EH (cell line): ENCODE measurements at regions not wholly inside any gene's neighbourhood (a gene's known extent, or its start where the extent isn't known, plus 50 kb on each side); places are given as distances from the start of the nearest gene placed in this dataset.
"Not testable (repeated sequence)": the region's sequence is repeated elsewhere in the genome, so short reads cannot be mapped to it uniquely, and the experiment has no call there.

Source experiments
- DNase-seq: peaks from one replicate; pipeline ENCODE4 v3.0.0-alpha.2; 2015; ENCODE audit warnings: low read depth

DNA sequence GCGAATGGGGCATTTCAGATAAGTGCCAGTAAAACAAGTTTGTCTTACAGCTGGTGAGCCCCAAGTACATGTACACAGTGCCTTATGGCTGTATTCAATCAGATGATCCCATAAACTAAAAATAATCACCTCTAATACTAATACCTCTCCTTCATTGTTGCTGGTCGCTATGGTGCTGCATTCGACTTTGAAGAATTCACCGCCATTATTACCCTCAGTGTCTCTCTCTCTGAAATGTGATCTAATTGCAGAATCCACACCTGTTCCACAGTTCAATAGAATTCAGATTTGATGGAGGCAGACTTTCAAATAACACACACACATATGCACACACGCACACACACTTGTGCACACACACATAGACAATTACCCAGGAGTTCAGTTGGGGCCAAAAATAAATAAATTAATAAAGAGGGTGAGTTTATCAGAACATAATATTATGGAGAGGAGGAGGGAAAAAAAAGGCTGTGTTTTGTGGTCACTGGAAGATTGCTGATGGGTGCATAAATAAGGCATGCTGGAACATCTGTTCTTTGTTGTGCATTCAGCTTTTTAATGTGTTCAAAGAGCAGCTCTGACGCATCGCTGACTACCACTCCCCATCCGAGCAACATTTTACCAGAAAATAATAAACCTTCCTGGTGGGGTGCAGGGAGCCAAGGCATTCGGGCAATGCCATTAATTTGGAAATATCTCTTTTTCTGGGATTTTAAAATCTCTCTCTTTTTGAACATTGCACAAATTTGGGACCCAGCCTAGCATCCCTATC is 235.7 kb downstream of the SATB1 start:
- peak; percentile 11 for DNase-seq

GRCh38 chr3:18188491-18188890 is 236.6 kb downstream of the SATB1 start:
- no peak for DNase-seq

DNA sequence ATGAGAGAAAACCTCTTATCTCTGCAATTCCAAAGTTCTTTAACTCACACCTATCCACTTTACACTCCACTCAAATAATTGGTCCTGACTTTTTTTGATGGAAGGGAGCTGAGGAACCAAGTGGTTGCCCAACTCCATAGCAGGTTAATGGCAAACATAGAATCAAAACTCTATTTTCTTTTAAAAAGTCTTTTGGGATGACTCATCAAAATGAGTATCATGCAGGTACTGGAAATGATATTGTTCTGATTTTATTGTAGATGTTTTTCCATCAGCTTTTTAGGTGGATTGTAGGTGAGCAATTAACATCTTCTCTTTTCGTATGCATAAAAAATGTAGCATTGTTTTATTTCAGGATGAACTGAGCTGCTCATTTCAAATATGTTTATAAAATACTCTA is 239.5 kb downstream of the SATB1 start:
- no peak for DNase-seq

GRCh38 chr3:18182923-18183322 is 242.2 kb downstream of the SATB1 start:
- not testable (repeated sequence) for DNase-seq

GRCh38 chr3:18179521-18179920 is 245.6 kb downstream of the SATB1 start:
- DNase-seq = no peak

DNA sequence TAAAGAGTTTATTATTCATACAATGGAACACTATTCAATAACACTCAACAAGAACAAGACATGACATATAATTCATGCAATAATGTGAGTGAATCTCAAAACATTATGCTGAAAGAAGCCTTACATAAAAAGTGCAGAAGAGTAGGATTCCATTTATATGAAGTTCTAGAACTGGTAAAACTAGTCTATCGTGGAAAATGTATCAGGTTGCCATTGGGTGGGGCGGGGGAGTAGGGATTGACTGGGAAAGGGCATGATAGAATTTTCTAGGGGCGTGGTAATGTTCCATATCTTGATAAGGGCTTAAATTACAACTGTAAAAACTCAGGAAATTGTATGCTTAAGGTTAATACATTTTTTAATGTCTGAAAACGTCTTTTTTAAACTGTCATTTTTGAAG is 247.9 kb downstream of the SATB1 start:
- DNase-seq = no peak

DNA sequence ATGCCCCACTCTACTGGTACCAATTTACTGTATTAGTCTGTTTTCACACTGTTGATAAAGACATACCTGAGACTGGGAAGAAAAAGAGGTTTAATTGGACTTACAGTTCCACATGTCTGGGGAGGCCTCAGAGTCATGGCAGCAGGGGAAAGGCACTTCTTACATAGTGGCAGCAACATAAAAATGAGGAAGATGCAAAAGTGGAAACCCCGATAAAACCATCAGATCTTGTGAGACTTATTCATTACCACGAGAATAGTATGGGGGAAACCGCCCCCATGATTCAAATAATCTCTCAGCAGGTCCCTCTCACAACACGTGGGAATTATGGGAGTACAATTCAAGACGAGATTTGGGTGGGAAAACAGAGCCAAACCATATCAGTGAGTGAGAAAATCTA is 251.2 kb downstream of the SATB1 start:
- DNase-seq = not testable (repeated sequence)

DNA sequence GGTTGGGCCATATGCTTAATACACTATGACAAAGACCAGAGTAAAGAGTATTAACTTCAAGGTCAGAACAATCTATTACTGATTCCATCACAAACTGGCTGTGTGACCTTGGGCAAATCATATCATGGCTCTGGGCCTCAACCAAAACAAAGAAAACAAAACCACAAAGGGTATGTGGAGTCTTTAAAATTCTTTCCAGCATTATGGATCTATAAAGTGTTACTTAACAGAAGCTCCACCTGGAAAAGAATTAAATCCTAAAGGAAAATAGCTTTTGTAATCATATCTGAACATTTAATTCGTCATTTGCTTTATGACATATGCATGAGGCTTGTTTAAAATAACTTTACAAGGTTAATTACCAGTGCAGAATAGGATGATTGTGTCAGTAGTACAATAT is 265.5 kb downstream of the SATB1 start:
- no peak for DNase-seq

- DNase-seq = peak; percentile 65
These were observed 271.5 kb downstream of the SATB1 start for GRCh38 chr3:18153571-18154173.

- no peak for DNase-seq
These were observed 273.9 kb downstream of the SATB1 start for GRCh38 chr3:18151199-18151598.

DNA sequence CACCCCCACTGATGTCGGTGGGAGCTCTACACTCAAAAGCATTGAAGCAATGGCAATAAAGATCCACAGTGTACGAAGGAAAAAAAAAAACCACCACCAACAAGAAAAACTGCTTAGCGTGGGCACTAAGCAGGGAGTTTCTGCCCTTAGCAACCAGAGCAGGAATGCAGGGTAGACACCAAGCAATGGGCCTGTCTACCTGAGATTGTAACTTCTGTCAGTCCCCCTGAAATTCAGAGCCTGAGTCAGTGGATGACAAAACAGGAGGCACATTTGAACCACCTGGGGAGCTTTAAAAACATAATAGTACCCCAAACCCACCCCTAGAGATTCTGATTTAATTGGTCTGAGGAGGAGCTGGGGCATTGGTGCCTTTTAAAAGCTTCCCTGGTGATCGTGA is 275.2 kb downstream of the SATB1 start:
- DNase-seq = no peak

GRCh38 chr3:18149386-18149785 is 275.8 kb downstream of the SATB1 start:
- peak; percentile 8 for DNase-seq

GRCh38 chr3:18144571-18144970 is 280.6 kb downstream of the SATB1 start:
- peak; percentile 37 for DNase-seq

GRCh38 chr3:18143258-18143780 is 281.8 kb downstream of the SATB1 start:
- no peak for DNase-seq

DNA sequence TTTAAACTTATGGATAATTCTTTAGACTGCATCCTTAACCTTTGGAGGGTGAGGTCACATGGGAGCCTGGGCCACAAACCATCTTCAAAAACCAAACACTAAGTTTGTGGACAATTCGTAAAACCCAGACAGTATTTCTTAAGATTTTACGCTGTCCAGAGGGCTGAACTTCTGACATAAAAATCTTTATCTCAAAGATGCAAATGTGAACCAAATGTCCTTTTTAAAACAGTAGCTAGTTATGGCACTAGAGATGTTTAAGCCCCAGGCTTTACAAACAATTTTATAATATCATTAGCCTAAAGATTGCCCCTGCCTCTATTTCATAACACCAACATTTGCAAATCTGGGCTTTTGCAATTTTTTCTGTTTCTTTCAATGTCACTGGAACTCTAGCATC is 287.2 kb downstream of the SATB1 start:
- DNase-seq = no peak

DNA sequence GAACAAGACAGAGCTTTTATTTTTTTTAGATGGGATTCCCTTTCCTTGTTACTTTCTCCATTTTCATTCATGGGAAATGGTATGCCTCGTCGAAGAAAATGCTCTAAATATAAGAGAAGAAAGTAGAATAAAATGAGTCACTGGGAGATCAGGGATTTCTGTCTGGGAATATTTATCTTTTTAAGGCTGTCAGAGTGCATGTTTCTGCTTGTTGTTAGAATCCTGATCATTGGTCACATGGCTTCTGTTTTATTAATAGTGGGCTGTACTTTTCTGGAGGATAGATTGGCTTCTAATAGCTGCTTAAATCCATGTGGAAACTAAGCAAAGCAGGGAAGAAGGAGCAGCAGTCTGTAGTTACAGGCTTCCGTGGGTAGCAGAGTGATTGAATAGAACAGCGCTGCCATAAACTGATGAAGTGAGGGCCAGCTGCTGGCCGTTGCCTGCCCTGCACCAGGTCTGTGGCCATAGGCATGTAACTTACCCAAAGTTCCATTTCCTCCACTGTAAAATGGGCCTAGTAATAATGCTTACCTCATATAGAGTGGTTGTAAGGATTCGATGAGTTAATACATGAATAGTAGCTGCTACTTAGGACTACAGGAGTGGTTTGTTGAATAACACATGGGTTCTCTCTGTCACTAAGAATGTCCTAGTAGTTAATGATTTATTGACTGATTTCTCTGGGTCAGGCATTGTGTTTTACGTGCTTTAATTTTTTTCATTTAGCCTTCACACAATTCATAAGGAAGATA is 289.9 kb downstream of the SATB1 start:
- peak; percentile 25 for DNase-seq

GRCh38 chr3:18134386-18135059 is 290.6 kb downstream of the SATB1 start:
- peak; percentile 72 for DNase-seq

DNA sequence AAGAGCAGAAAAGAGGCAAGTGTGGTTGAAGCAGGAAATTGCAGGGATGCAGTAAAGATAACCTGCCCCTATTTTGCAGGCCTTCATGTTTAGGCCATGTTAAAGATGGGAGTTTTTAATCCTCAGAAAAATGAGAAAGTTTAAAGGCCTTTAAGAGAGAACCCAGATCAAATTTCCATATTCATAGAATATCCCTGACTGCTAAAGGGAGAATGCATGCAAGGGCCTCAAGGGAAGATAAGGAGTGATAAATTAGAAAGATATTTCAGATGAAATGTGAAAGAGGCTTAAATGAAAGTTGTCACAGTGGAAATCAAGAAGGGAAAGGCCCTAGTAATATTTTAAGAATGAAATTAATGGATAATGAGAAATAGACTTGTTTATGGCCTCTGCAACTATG is 292.1 kb downstream of the SATB1 start:
- no peak for DNase-seq

- DNase-seq = no peak
These were observed 297.1 kb downstream of the SATB1 start for GRCh38 chr3:18127859-18128681.

DNA sequence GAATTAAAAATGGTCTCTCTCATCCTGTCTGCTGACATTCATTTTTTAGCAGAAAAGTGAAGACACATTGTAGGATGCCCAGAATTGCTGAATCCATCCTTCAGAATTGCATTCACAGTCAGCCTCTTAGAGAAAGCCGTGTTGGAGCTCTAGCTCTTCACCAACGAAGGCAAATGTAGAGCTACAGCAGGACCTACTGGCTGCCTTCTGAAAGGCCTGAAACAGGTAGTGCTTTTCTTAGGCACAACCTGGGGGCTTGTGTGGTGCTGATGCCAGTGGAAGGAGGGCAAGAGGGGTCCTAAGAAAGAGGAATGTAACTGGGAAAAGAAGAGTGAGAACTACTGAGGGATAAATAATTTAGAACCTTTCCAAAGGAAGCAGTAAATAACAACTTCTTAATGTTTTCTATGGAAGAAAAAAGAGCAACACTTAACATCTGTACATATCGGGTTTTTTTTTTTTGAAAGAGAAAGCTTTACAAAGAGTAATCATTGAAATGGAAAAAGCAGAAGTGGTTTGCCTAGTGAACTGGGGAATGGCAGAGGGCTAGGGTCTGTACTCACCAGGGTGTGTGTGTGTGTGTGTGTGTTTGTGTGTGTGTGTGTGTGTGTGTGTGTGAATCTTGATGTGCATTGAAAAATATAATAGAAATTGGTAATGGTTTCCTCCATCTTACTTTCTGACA is 297.8 kb downstream of the SATB1 start:
- DNase-seq = no peak

- DNase-seq = peak; percentile 25
These were observed 298.4 kb downstream of the SATB1 start for GRCh38 chr3:18126772-18127171.
